Adrenal gland (tissue), 9 donors: ENCODE measurements at regions not wholly inside any gene's neighbourhood (a gene's known extent, or its start where the extent isn't known, plus 50 kb on each side); places are given as distances from the start of the nearest gene placed in this dataset.
"Not testable (repeated sequence)": the region's sequence is repeated elsewhere in the genome, so short reads cannot be mapped to it uniquely, and the experiment has no call there.

Experiments used
- DNase-seq, 7 donors: peaks; one replicate each; pipeline ENCODE4 v3.0.0-alpha.2; 2019 to 2020
- H3K27ac ChIP-seq, 5 donors: fragments of 200-600 bp; sonication (generic) in 4 of 5; 1 replicate in 3 of 5; 2 replicates in 2 of 5; pipeline versions ENCODE4 v1.5.1 to v1.8.0; 2016 to 2020; ENCODE audit warnings: mild to moderate bottlenecking in 1 of 5
- H3K27me3 ChIP-seq: fragments of 200-600 bp; 2 replicates; pipeline ENCODE4 v1.8.0; 2021
- H3K36me3 ChIP-seq, 2 donors: fragments of 200-600 bp; replicated peaks in 1 of 2; 1 replicate in 1 of 2; 2 replicates in 1 of 2; pipeline versions ENCODE4 v1.5.1 to v1.8.0; 2018 to 2022
- H3K4me1 ChIP-seq, 2 donors: fragments of 200-600 bp; replicated peaks in 1 of 2; 1 replicate in 1 of 2; 2 replicates in 1 of 2; pipeline versions ENCODE4 v1.5.1 to v1.8.0; 2018 to 2021
- H3K4me3 ChIP-seq, 4 donors: fragments of 200-600 bp; sonication (generic) in 3 of 4; one replicate each; pipeline ENCODE4 v1.5.1; 2016 to 2018
- H3K9me3 ChIP-seq, 3 donors: fragments of 200-600 bp; sonication (generic) in 1 of 3; replicated peaks in 1 of 3; 1 replicate in 2 of 3; 2 replicates in 1 of 3; pipeline versions ENCODE4 v1.5.1 to v1.8.0; 2016 to 2021
- CTCF ChIP-seq, 6 experiments: fragments of 450-650 bp in 4 of 6; fragments of 200-600 bp in 2 of 6; sonication (generic) in 1 of 6; IDR thresholded peaks; 1 replicate in 5 of 6; 2 replicates in 1 of 6; pipeline versions ENCODE4 v1.5.1 to v1.8.0; 2016 to 2021; ENCODE audit warnings: antibody characterized with exemption in 6 of 6, mild to moderate bottlenecking in 2 of 6, moderate library complexity in 1 of 6
- POLR2A ChIP-seq, 2 donors: fragments of 450-650 bp; IDR thresholded peaks; one replicate each; pipeline ENCODE4 v1.6.1; 2017; ENCODE audit warnings: antibody characterized with exemption in 2 of 2, mild to moderate bottlenecking in 2 of 2, moderate library complexity in 1 of 2
- WGBS, 4 donors: extraction: QIAGEN DNeasy Blood & Tissue Kit in 2 of 4; methylation state at CpG; one replicate each; pipeline versions ENCODE4 v1.1.5 to v1.1.7; 2013 to 2017; 5-methylcytosine and 5-hydroxymethylcytosine counted together
- intact Hi-C, 2 donors: fragments of 100-400 bp; cut with DNase I; formaldehyde crosslinking; loops; one replicate each; pipeline versions ENCODE4 v1.14.1 to v1.15.0; 2022 to 2023
- donor health status: healthy with polysubstance abuse.
- donor health status: Bipolar disorder and iron deficiency.
- donor health status: DM: yes; HTN: yes; CAD: no.
- donor health status: DM: no; HTN: no; CAD: no.
- donor health status: DM: no; HTN: no; CAD: no.

- Histone ChIP-seq H3K27me3 (no peaks in the 10 kb centered on the region), H3K4me1 (no peaks in the 10 kb centered on the region), H3K9me3 (no peaks in the 10 kb centered on the region), H3K27ac (no peak overlapping the region), H3K36me3 (no peaks in the 10 kb centered on the region), H3K4me3 (no peak overlapping the region)
- no peak for DNase-seq
- TF ChIP-seq POLR2A (IDR thresholded peaks at IDR 0.05) (no peak), CTCF (IDR thresholded peaks at IDR 0.05) (no peak)
- intact Hi-C loops = no loop called here
These were observed 653.8 kb downstream of the ANKRD7 start for GRCh38 chr7:118878336-118878735.

- no peaks in the 10 kb centered on the region for H3K9me3 ChIP-seq
- H3K27ac ChIP-seq = no peak overlapping the region
- H3K36me3 ChIP-seq = no peaks in the 10 kb centered on the region
- TF ChIP-seq POLR2A (IDR thresholded peaks at IDR 0.05) (no peak), CTCF (IDR thresholded peaks at IDR 0.05) (no peak)
- no peaks in the 10 kb centered on the region for H3K27me3 ChIP-seq
- intact Hi-C loops = no loop called here
- no peaks in the 10 kb centered on the region for H3K4me1 ChIP-seq
- H3K4me3 ChIP-seq = no peak overlapping the region
- no peak for DNase-seq
- WGBS, 4 donors = 67 to 84% (median 74%) methylated on average over 2 of the region's 2 CpGs
These were observed 673.8 kb downstream of the ANKRD7 start for GRCh38 chr7:118898284-118898683.

GRCh38 chr7:118902600-118902999, 678.1 kb downstream of the ANKRD7 start:
- WGBS, 4 donors = 76 to 87% (median 80%) methylated on average over 3 of the region's 3 CpGs
- H3K36me3 ChIP-seq = no peaks in the 10 kb centered on the region
- intact Hi-C loops = no loop called here

GRCh38 chr7:118907911-118908527, 683.5 kb downstream of the ANKRD7 start:
- Histone ChIP-seq H3K27me3 (no peaks in the 10 kb centered on the region), H3K27ac (no peak overlapping the region), H3K4me3 (no peak overlapping the region), H3K9me3 (no peaks in the 10 kb centered on the region), H3K36me3 (no peaks in the 10 kb centered on the region), H3K4me1 (no peaks in the 10 kb centered on the region)
- intact Hi-C loops = no loop called here
- no peak for TF ChIP-seq CTCF (IDR thresholded peaks at IDR 0.05)
- TF ChIP-seq POLR2A (IDR thresholded peaks at IDR 0.05) = no peak
- WGBS, 4 donors = 84 to 93% (median 87%) methylated on average over 8 of the region's 8 CpGs
- DNase-seq = no peak

More at GRCh38 chr7:118902600-118902999, 678.1 kb downstream of the ANKRD7 start:
- no peak for DNase-seq
- H3K4me1 ChIP-seq = no peaks in the 10 kb centered on the region
- no peaks in the 10 kb centered on the region for H3K27me3 ChIP-seq
- H3K9me3 ChIP-seq = no peaks in the 10 kb centered on the region
- no peak overlapping the region for H3K4me3 ChIP-seq
- no peak overlapping the region for H3K27ac ChIP-seq
- TF ChIP-seq CTCF (IDR thresholded peaks at IDR 0.05) = no peak
- TF ChIP-seq POLR2A (IDR thresholded peaks at IDR 0.05) = no peak

GRCh38 chr7:118916120-118916519, 691.6 kb downstream of the ANKRD7 start:
- DNase-seq, H3K4me3 ChIP-seq, H3K27ac ChIP-seq, H3K9me3 ChIP-seq, H3K36me3 ChIP-seq, intact Hi-C loops, H3K27me3 ChIP-seq, H3K4me1 ChIP-seq: not testable (repeated sequence)
- 76 to 93% (median 87%) methylated on average over 2 to 3 of the region's 3 CpGs for WGBS, 4 donors
